H9 (cell line): ENCODE measurements at regions not wholly inside any gene's neighbourhood (a gene's known extent, or its start where the extent isn't known, plus 50 kb on each side); places are given as distances from the start of the nearest gene placed in this dataset.

ENCODE experiments used
- DNase-seq: peaks from one replicate; pipeline ENCODE4 v3.0.0-alpha.2; 2017
- H2AFZ ChIP-seq: one replicate; pipeline ENCODE4 v1.6.1; 2013; ENCODE audit warnings: mild to moderate bottlenecking, low read length, control low read depth, moderate library complexity
- H2AK5ac ChIP-seq: 2 replicates; pipeline ENCODE4 v1.6.1; 2013; ENCODE audit warnings: low read length, control low read depth, mixed read lengths; ENCODE audit not compliant: insufficient read length
- H2BK120ac ChIP-seq: one replicate; pipeline ENCODE4 v1.6.1; 2013; ENCODE audit warnings: low read depth, mild to moderate bottlenecking, low read length, control low read depth, inconsistent platforms; ENCODE audit not compliant: poor library complexity, severe bottlenecking
- H2BK12ac ChIP-seq: 2 replicates; pipeline ENCODE4 v1.6.1; 2013; ENCODE audit warnings: low read length, control low read depth, mixed read lengths, low read depth; ENCODE audit not compliant: insufficient read length
- H2BK15ac ChIP-seq: 2 replicates; pipeline ENCODE4 v1.6.1; 2013; ENCODE audit warnings: low read depth, low read length, control low read depth
- H2BK20ac ChIP-seq: one replicate; pipeline ENCODE4 v1.6.1; 2013; ENCODE audit warnings: low read depth, mild to moderate bottlenecking, low read length, control low read depth, inconsistent platforms; ENCODE audit not compliant: poor library complexity, severe bottlenecking
- H2BK5ac ChIP-seq: 2 replicates; pipeline ENCODE4 v1.6.1; 2013; ENCODE audit warnings: low read length, control low read depth, mixed read lengths; ENCODE audit not compliant: insufficient read length
- H3K14ac ChIP-seq: 2 replicates; pipeline ENCODE4 v1.6.1; 2013; ENCODE audit warnings: low read length, control low read depth; ENCODE audit not compliant: insufficient read depth
- H3K18ac ChIP-seq: 2 replicates; pipeline ENCODE4 v1.6.1; 2013; ENCODE audit warnings: low read depth, mild to moderate bottlenecking, mixed read lengths, low read length, control low read depth; ENCODE audit not compliant: insufficient read length
- H3K23ac ChIP-seq: 2 replicates; pipeline ENCODE4 v1.6.1; 2013; ENCODE audit warnings: low read length, control low read depth, mixed read lengths, low read depth; ENCODE audit not compliant: insufficient read length
- H3K23me2 ChIP-seq: 2 replicates; pipeline ENCODE4 v1.6.1; 2013; ENCODE audit warnings: low read depth, mild to moderate bottlenecking, mixed read lengths, low read length, control low read depth; ENCODE audit not compliant: insufficient read length, poor library complexity, severe bottlenecking
- H3K27ac ChIP-seq: 2 replicates; pipeline ENCODE4 v1.5.1; 2013; ENCODE audit warnings: low read length, control low read depth, mixed read lengths, low read depth; ENCODE audit not compliant: insufficient read length
- H3K27me3 ChIP-seq: 2 replicates; pipeline ENCODE4 v1.6.1; 2013; ENCODE audit warnings: low read length, control low read depth, inconsistent platforms; ENCODE audit not compliant: insufficient read depth
- H3K4ac ChIP-seq: 2 replicates; pipeline ENCODE4 v1.6.1; 2013; ENCODE audit warnings: low read depth, mild to moderate bottlenecking, control low read depth, inconsistent platforms, low read length, moderate library complexity
- H3K4me1 ChIP-seq: 2 replicates; pipeline ENCODE4 v1.6.1; 2013; ENCODE audit warnings: low read length, control low read depth, inconsistent platforms; ENCODE audit not compliant: insufficient read depth
- H3K4me2 ChIP-seq: 2 replicates; pipeline ENCODE4 v1.6.1; 2013; ENCODE audit warnings: low read length, control low read depth, mixed read lengths; ENCODE audit not compliant: insufficient read length, insufficient read depth
- H3K56ac ChIP-seq: 2 replicates; pipeline ENCODE4 v1.6.1; 2013; ENCODE audit warnings: low read depth, mild to moderate bottlenecking, mixed read lengths, low read length, control low read depth; ENCODE audit not compliant: insufficient read length
- H3K79me1 ChIP-seq: 2 replicates; pipeline ENCODE4 v1.6.1; 2013; ENCODE audit warnings: low read depth, mild to moderate bottlenecking, moderate library complexity, low read length, control low read depth, inconsistent platforms; ENCODE audit not compliant: insufficient read depth, poor library complexity, severe bottlenecking
- H3K79me2 ChIP-seq: 2 replicates; pipeline ENCODE4 v1.6.1; 2013; ENCODE audit warnings: low read length, control low read depth, inconsistent platforms; ENCODE audit not compliant: insufficient read depth
- H3K9ac ChIP-seq: 2 replicates; pipeline ENCODE4 v1.6.1; 2013; ENCODE audit warnings: low read length, control low read depth, mixed read lengths; ENCODE audit not compliant: insufficient read length; ENCODE audit errors: extremely low read depth
- H3K9me3 ChIP-seq: one replicate; pipeline ENCODE4 v1.6.1; 2013; ENCODE audit warnings: low read depth, low read length, inconsistent platforms; ENCODE audit not compliant: control insufficient read depth
- H3T11ph ChIP-seq: one replicate; pipeline ENCODE4 v1.6.1; 2013; ENCODE audit warnings: mild to moderate bottlenecking, low read length, control low read depth, inconsistent platforms
- H4K20me1 ChIP-seq: one replicate; pipeline ENCODE4 v1.6.1; 2013; ENCODE audit not compliant: control insufficient read depth, insufficient read length, insufficient read depth
- H4K5ac ChIP-seq: 2 replicates; pipeline ENCODE4 v1.6.1; 2013; ENCODE audit warnings: low read depth, mild to moderate bottlenecking, mixed read lengths, low read length, control low read depth; ENCODE audit not compliant: insufficient read length
- H4K8ac ChIP-seq: replicated peaks from 2 replicates; pipeline ENCODE4 v1.6.1; 2013; ENCODE audit warnings: low read length, control low read depth, mixed read lengths, low read depth; ENCODE audit not compliant: insufficient read length
- H4K91ac ChIP-seq: 2 replicates; pipeline ENCODE4 v1.6.1; 2013; ENCODE audit warnings: low read depth, mild to moderate bottlenecking, moderate library complexity, mixed read lengths, low read length, control low read depth; ENCODE audit not compliant: insufficient read length
- H3K27ac Mint-ChIP-seq, 3 experiments: 2 replicates in 2 of 3; 3 replicates in 1 of 3; pipeline ENCODE4 v1.8.0; 2020 to 2021; ENCODE audit warnings: mixed read lengths in 3 of 3, mild to moderate bottlenecking in 1 of 3, moderate library complexity in 1 of 3
- H3K27me3 Mint-ChIP-seq: 2 replicates; pipeline ENCODE4 v1.8.0; 2021; ENCODE audit warnings: low read depth, mild to moderate bottlenecking, moderate library complexity, mixed read lengths
- H3K36me3 Mint-ChIP-seq, 3 experiments: 2 replicates in 2 of 3; 3 replicates in 1 of 3; pipeline ENCODE4 v1.8.0; 2020 to 2021; ENCODE audit warnings: low read depth in 3 of 3, mixed read lengths in 3 of 3; ENCODE audit not compliant: insufficient read depth in 1 of 3
- H3K4me1 Mint-ChIP-seq, 2 experiments: 2 replicates each; pipeline ENCODE4 v1.8.0; 2020; ENCODE audit warnings: mixed read lengths in 2 of 2
- H3K4me3 Mint-ChIP-seq, 2 experiments: 2 replicates in 1 of 2; 3 replicates in 1 of 2; pipeline ENCODE4 v1.8.0; 2020 to 2021; ENCODE audit warnings: mild to moderate bottlenecking in 2 of 2, mixed read lengths in 2 of 2, moderate library complexity in 1 of 2
- H3K9me3 Mint-ChIP-seq, 2 experiments: 2 replicates in 1 of 2; 3 replicates in 1 of 2; pipeline ENCODE4 v1.8.0; 2020; ENCODE audit warnings: mild to moderate bottlenecking in 2 of 2, mixed read lengths in 2 of 2, moderate library complexity in 1 of 2
- WGBS: extraction: QIAGEN DNeasy Blood & Tissue Kit; methylation state at CpG from one replicate; pipeline ENCODE4 v1.1.7; 2013; ENCODE audit warnings: missing lambda C conversion rate, low lambda C conversion rate, mixed read lengths; ENCODE audit not compliant: insufficient read length; ENCODE audit errors: extremely low coverage; 5-methylcytosine and 5-hydroxymethylcytosine counted together
- TF ChIP-seq, protein P1 (sequence below): fragments of 200-600 bp; sonication (generic); conservative IDR thresholded peaks from 3 replicates; pipeline ENCODE4 v1.8.0; 2021; ENCODE audit warnings: antibody characterized with exemption, mild to moderate bottlenecking

DNA sequence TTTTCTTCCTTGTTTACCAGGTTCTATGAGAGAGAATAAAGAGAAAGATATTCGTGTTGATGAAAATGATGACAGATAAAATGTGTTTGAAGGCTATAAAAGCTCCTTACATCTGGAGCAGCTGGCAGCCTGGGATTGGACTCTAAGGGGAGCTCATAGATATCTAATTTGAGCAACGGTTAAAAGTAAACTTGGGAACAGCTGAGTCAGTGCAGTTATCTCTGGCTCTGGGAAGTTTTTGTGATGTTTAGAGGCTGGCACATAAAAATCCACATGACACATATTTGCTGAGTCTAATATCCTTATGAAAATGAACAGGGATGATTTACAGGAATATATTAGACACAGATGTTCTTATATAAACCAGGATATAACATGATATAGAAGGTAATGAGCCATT, 331.8 kb upstream of the TENM3 start:
- H3K4me1 Mint-ChIP-seq, result peaks cover 4 to 9% of the 10 kb centered on the region in 2 experiments; a peak in 2 of 4 replicates
- H2BK15ac ChIP-seq, result no peak overlapping the region
- H3K36me3 Mint-ChIP-seq, result peaks cover 15 to 26% (median 17%) of the 10 kb centered on the region in 3 experiments

More for the DNA sequence above, 331.8 kb upstream of the TENM3 start:
- Histone ChIP-seq H4K20me1 (no peaks in the 10 kb centered on the region), H4K8ac (no peak overlapping the region), H3K9me3 (no peaks in the 10 kb centered on the region), H3K56ac (no peak overlapping the region), H2BK12ac (no peak overlapping the region), H2AFZ (no peak overlapping the region), H3K27ac (no peak overlapping the region), H3K4me2 (no peak overlapping the region), H3K4ac (no peak overlapping the region), H3K23me2 (no peaks in the 10 kb centered on the region), H3K9ac (no peak overlapping the region), H3T11ph (no peak overlapping the region), H4K5ac (no peak overlapping the region), H3K79me1 (no peaks in the 10 kb centered on the region), H4K91ac (no peak overlapping the region), H3K14ac (no peak overlapping the region), H3K23ac (no peak overlapping the region), H3K79me2 (no peaks in the 10 kb centered on the region), H2BK5ac (no peak overlapping the region), H3K4me1 (no peaks in the 10 kb centered on the region; the same call in 1 of the 2 replicates), H3K18ac (no peak overlapping the region), H2BK120ac (no peak overlapping the region), H2BK20ac (no peak overlapping the region), H2AK5ac (no peak overlapping the region), H3K27me3 (no peaks in the 10 kb centered on the region)
- TF ChIP-seq, protein P1, sequence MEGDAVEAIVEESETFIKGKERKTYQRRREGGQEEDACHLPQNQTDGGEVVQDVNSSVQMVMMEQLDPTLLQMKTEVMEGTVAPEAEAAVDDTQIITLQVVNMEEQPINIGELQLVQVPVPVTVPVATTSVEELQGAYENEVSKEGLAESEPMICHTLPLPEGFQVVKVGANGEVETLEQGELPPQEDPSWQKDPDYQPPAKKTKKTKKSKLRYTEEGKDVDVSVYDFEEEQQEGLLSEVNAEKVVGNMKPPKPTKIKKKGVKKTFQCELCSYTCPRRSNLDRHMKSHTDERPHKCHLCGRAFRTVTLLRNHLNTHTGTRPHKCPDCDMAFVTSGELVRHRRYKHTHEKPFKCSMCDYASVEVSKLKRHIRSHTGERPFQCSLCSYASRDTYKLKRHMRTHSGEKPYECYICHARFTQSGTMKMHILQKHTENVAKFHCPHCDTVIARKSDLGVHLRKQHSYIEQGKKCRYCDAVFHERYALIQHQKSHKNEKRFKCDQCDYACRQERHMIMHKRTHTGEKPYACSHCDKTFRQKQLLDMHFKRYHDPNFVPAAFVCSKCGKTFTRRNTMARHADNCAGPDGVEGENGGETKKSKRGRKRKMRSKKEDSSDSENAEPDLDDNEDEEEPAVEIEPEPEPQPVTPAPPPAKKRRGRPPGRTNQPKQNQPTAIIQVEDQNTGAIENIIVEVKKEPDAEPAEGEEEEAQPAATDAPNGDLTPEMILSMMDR, result no peak
- Mint-ChIP-seq H3K4me3 (no peak overlapping the region), H3K27ac (no peak overlapping the region), H3K27me3 (peaks cover 3% of the 10 kb centered on the region; the same call in 1 of the 2 replicates), H3K9me3 (peaks cover 16 to 31% of the 10 kb centered on the region in 2 experiments)
- WGBS, result no CpG with 5 or more reads among the region's 2 CpGs
- no peak for DNase-seq
